ENCODE measurements at regions not wholly inside any gene's neighbourhood (a gene's known extent, or its start where the extent isn't known, plus 50 kb on each side); places are given as distances from the start of the nearest gene placed in this dataset.

GRCh38 chr16:52707676-52708337, 160.9 kb upstream of the TOX3 start:
- WGBS, 2 donors = 38 to 47% methylated on average over 3 of the region's 3 CpGs
- no peak for DNase-seq
- no peaks in the 10 kb centered on the region for H3K9me3 ChIP-seq
- intact Hi-C loops (cut with DNase I) = no loop called here
- H3K27ac ChIP-seq = no peak overlapping the region
- H3K27me3 ChIP-seq = peaks cover 0 to 17% (median 0%) of the 10 kb centered on the region in 4 donors
- TF ChIP-seq CTCF (IDR thresholded peaks at IDR 0.05) (no peak), POLR2A (IDR thresholded peaks at IDR 0.05) (no peak)
- no peak overlapping the region for H3K4me3 ChIP-seq
- H3K36me3 ChIP-seq = no peaks in the 10 kb centered on the region
- H3K4me1 ChIP-seq = no peaks in the 10 kb centered on the region

- intact Hi-C loops (cut with DNase I) = no loop called here
- DNase-seq = no peak
These were observed 158.2 kb upstream of the TOX3 start for GRCh38 chr16:52705122-52705521.

GRCh38 chr16:52697971-52698370, 151.0 kb upstream of the TOX3 start:
- intact Hi-C loops (cut with DNase I) = no loop called here
- no peak for DNase-seq
- H3K27ac ChIP-seq = no peak overlapping the region
- no peaks in the 10 kb centered on the region for H3K9me3 ChIP-seq
- no peaks in the 10 kb centered on the region for H3K36me3 ChIP-seq
- no peaks in the 10 kb centered on the region for H3K4me1 ChIP-seq
- H3K27me3 ChIP-seq = no peaks in the 10 kb centered on the region
- no peak overlapping the region for H3K4me3 ChIP-seq
- TF ChIP-seq POLR2A (IDR thresholded peaks at IDR 0.05) (no peak), CTCF (IDR thresholded peaks at IDR 0.05) (no peak)

More at GRCh38 chr16:52705122-52705521, 158.2 kb upstream of the TOX3 start:
- no peaks in the 10 kb centered on the region for H3K4me1 ChIP-seq
- 45 to 53% methylated on average over 5 of the region's 5 CpGs for WGBS, 2 donors
- H3K9me3 ChIP-seq = no peaks in the 10 kb centered on the region
- TF ChIP-seq CTCF (IDR thresholded peaks at IDR 0.05) = no peak
- H3K27me3 ChIP-seq = peaks cover 0 to 8% (median 0%) of the 10 kb centered on the region in 4 donors
- no peaks in the 10 kb centered on the region for H3K36me3 ChIP-seq
- no peak overlapping the region for H3K4me3 ChIP-seq
- H3K27ac ChIP-seq = no peak overlapping the region

- TF ChIP-seq POLR2A (IDR thresholded peaks at IDR 0.05) (no peak), CTCF (IDR thresholded peaks at IDR 0.05) (no peak)
- H3K9me3 ChIP-seq = peaks cover 0 to 8% (median 0%) of the 10 kb centered on the region in 3 donors
- no peaks in the 10 kb centered on the region for H3K27me3 ChIP-seq
- no peaks in the 10 kb centered on the region for H3K36me3 ChIP-seq
- intact Hi-C loops (cut with DNase I) = no loop called here
- 55 to 83% methylated on average over 1 to 3 of the region's 3 CpGs for WGBS, 2 donors
- H3K27ac ChIP-seq = no peak overlapping the region
- H3K4me1 ChIP-seq = no peaks in the 10 kb centered on the region
- no peak for DNase-seq
- H3K4me3 ChIP-seq = no peak overlapping the region
These were observed 149.2 kb upstream of the TOX3 start for GRCh38 chr16:52696126-52696525.

GRCh38 chr16:52690468-52690867, 143.5 kb upstream of the TOX3 start:
- no peak overlapping the region for H3K4me3 ChIP-seq
- no peaks in the 10 kb centered on the region for H3K4me1 ChIP-seq
- no peaks in the 10 kb centered on the region for H3K27me3 ChIP-seq
- 63 to 73% methylated on average over 1 of the region's 1 CpG for WGBS, 2 donors
- no peak for DNase-seq
- intact Hi-C loops (cut with DNase I) = no loop called here
- no peak overlapping the region for H3K27ac ChIP-seq
- TF ChIP-seq CTCF (IDR thresholded peaks at IDR 0.05) (no peak), POLR2A (IDR thresholded peaks at IDR 0.05) (no peak)
- peaks cover 0 to 15% (median 0%) of the 10 kb centered on the region in 3 donors for H3K9me3 ChIP-seq
- H3K36me3 ChIP-seq = no peaks in the 10 kb centered on the region
